ENCODE measurements at regions not wholly inside any gene's neighbourhood (a gene's known extent, or its start where the extent isn't known, plus 50 kb on each side); places are given as distances from the start of the nearest gene placed in this dataset.

DNA sequence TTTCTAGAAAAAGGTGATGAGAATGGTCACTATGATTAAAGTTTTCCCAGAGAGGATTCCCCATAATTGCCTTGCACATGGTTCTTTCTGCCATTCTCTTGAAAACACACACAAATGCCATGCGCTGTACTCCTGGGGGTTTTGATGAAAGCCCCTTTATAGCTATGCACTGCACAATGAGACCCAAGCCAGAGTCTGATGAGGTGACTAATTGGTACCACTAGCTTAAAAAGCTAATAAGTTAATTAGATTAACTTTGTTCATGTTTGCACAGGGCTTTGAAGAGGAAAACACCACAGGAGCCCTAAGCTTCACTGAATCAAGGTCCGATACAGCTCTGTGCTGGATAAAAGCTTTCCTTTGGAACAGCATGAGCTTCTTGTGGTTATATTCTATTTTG, 132.2 kb downstream of the NKX6-1 start:
- TF ChIP-seq, protein P1, sequence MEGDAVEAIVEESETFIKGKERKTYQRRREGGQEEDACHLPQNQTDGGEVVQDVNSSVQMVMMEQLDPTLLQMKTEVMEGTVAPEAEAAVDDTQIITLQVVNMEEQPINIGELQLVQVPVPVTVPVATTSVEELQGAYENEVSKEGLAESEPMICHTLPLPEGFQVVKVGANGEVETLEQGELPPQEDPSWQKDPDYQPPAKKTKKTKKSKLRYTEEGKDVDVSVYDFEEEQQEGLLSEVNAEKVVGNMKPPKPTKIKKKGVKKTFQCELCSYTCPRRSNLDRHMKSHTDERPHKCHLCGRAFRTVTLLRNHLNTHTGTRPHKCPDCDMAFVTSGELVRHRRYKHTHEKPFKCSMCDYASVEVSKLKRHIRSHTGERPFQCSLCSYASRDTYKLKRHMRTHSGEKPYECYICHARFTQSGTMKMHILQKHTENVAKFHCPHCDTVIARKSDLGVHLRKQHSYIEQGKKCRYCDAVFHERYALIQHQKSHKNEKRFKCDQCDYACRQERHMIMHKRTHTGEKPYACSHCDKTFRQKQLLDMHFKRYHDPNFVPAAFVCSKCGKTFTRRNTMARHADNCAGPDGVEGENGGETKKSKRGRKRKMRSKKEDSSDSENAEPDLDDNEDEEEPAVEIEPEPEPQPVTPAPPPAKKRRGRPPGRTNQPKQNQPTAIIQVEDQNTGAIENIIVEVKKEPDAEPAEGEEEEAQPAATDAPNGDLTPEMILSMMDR (conservative IDR thresholded peaks at IDR 0.05; ENCODE audit: low read depth), result no peak
- POLR2A ChIA-PET (ENCODE audit: low non-redundant PET), result no interaction called here
- no peak for DNase-seq (ENCODE audit: low spot score)
- no peak overlapping the region for H3K27ac ChIP-seq
- CTCF ChIA-PET, result no interaction called here

DNA sequence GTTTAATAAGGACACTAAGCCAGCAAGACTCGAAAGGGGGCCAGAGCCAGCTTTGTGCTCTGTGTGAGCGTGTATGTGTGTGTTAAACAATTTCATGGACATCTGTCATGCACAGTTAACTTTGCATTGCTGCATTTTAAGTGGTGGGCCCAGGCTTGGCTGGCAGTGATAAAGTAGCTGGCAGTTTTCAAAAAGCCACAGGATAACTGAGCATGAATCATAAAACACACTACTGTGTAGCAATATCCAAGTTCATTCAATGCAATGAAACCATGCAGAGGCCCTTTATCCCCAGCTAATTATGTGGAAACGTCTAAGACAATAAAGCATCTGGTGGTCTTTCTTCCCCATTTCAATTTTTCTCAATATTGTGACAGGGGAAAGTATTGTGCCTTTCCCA, 132.9 kb downstream of the NKX6-1 start:
- CTCF ChIA-PET, result no interaction called here
- no peak overlapping the region for H3K27ac ChIP-seq
- POLR2A ChIA-PET (ENCODE audit: low non-redundant PET), result no interaction called here
- no peak for DNase-seq (ENCODE audit: low spot score)
- TF ChIP-seq, protein P1 (conservative IDR thresholded peaks at IDR 0.05; ENCODE audit: low read depth), result no peak

- DNase-seq (ENCODE audit: low spot score), result no peak
- ChIA-PET POLR2A (ENCODE audit: low non-redundant PET) (no interaction called here), CTCF (no interaction called here)
- TF ChIP-seq, protein P1 (conservative IDR thresholded peaks at IDR 0.05; ENCODE audit: low read depth), result no peak
- H3K27ac ChIP-seq, result no peak overlapping the region
These were observed 136.0 kb downstream of the NKX6-1 start for GRCh38 chr4:84362896-84363655.

DNA sequence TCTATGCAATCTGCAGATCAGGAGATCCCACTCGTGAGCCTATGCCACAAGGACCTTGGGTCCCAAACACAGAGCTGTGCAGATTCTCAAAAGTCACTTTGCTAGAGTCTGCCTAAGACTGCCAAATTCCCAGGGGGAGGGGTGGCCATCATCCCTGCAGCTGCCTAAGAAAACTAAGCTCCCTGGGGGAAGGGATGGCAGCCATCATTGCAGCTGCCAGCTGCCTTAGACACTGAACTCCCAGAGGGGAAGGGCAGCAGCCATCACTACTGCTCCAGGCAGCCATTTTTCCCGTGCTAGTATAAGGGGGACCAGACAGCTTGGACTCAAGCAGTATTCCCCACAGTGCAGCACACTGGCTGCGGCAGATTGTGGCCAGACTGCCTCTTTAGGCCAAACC, 156.9 kb downstream of the NKX6-1 start:
- DNase-seq (ENCODE audit: low spot score), result no peak
- H3K27ac ChIP-seq, result no peak overlapping the region
- TF ChIP-seq, protein P1 (conservative IDR thresholded peaks at IDR 0.05; ENCODE audit: low read depth), result no peak
- ChIA-PET POLR2A (ENCODE audit: low non-redundant PET) (interaction anchor here (0.7 kb wide), 1 partner anchor 46 kb away, joined by 8 read pairs; no protein-coding TSS in a partner anchor), CTCF (interaction anchor here (0.6 kb wide), 1 partner anchor 504 kb away, joined by 3 read pairs; no protein-coding TSS in a partner anchor)

- POLR2A ChIA-PET (ENCODE audit: low non-redundant PET), result interaction anchor here (0.7 kb wide), 1 partner anchor 46 kb away, joined by 8 read pairs; no protein-coding TSS in a partner anchor
- CTCF ChIA-PET, result no interaction called here
- TF ChIP-seq, protein P1 (conservative IDR thresholded peaks at IDR 0.05; ENCODE audit: low read depth), result no peak
- H3K27ac ChIP-seq, result no peak overlapping the region
- DNase-seq (ENCODE audit: low spot score), result no peak
These were observed 157.5 kb downstream of the NKX6-1 start for GRCh38 chr4:84341559-84341958.

- POLR2A ChIA-PET (ENCODE audit: low non-redundant PET), result no interaction called here
These were observed 160.7 kb downstream of the NKX6-1 start for GRCh38 chr4:84338367-84338766.

More at GRCh38 chr4:84338367-84338766, 160.7 kb downstream of the NKX6-1 start:
- CTCF ChIA-PET, result no interaction called here
- TF ChIP-seq, protein P1 (conservative IDR thresholded peaks at IDR 0.05; ENCODE audit: low read depth), result no peak
- H3K27ac ChIP-seq, result no peak overlapping the region
- DNase-seq (ENCODE audit: low spot score), result no peak
